DMS53 treated with DMSO at 0.1 percent for 48 hours (cell line): ENCODE measurements at regions not wholly inside any gene's neighbourhood (a gene's known extent, or its start where the extent isn't known, plus 50 kb on each side); places are given as distances from the start of the nearest gene placed in this dataset.
A peak's percentile ranks its signal among the peaks of the same experiment; 100 is the strongest.

Source experiments
- DNase-seq: peaks from one replicate; lab custom pipeline; 2025; ENCODE audit not compliant: unreplicated experiment; lab: John Stamatoyannopoulos, UW

- DNase-seq = no peak
These were observed 377.9 kb downstream of the DNAJB9 start for GRCh38 chr7:108947526-108947925.

GRCh38 chr7:108972004-108972403 lies 402.3 kb downstream of the DNAJB9 start:
- no peak for DNase-seq

- peak; percentile 29 for DNase-seq
These were observed 403.4 kb downstream of the DNAJB9 start for GRCh38 chr7:108973075-108973474.

GRCh38 chr7:108974641-108975040 lies 405.0 kb downstream of the DNAJB9 start:
- no peak for DNase-seq

- DNase-seq = no peak
These were observed 415.4 kb downstream of the DNAJB9 start for GRCh38 chr7:108985037-108985436.

- DNase-seq = no peak
These were observed 419.6 kb downstream of the DNAJB9 start for GRCh38 chr7:108989319-108989718.

GRCh38 chr7:108997480-108997879 lies 427.8 kb downstream of the DNAJB9 start:
- no peak for DNase-seq

- peak; percentile 80 for DNase-seq
These were observed 434.1 kb downstream of the DNAJB9 start for GRCh38 chr7:109003742-109004141.

- no peak for DNase-seq
These were observed 440.0 kb downstream of the DNAJB9 start for GRCh38 chr7:109009636-109010035.

- DNase-seq = no peak
These were observed 450.6 kb downstream of the DNAJB9 start for GRCh38 chr7:109020251-109020650.

GRCh38 chr7:109021390-109021789 lies 451.7 kb downstream of the DNAJB9 start:
- DNase-seq = no peak

- DNase-seq = no peak
These were observed 460.2 kb downstream of the DNAJB9 start for GRCh38 chr7:109029866-109030265.

GRCh38 chr7:109044691-109045090 lies 475.0 kb downstream of the DNAJB9 start:
- no peak for DNase-seq

- no peak for DNase-seq
These were observed 479.7 kb downstream of the DNAJB9 start for GRCh38 chr7:109049366-109049765.

- DNase-seq = no peak
These were observed 489.4 kb downstream of the DNAJB9 start for GRCh38 chr7:109059089-109059488.

- DNase-seq = no peak
These were observed 493.1 kb downstream of the DNAJB9 start for GRCh38 chr7:109062798-109063197.

- no peak for DNase-seq
These were observed 503.9 kb downstream of the DNAJB9 start for GRCh38 chr7:109073543-109073942.

GRCh38 chr7:109076396-109076972 lies 506.8 kb downstream of the DNAJB9 start:
- DNase-seq = no peak

GRCh38 chr7:109091042-109091441 lies 521.4 kb downstream of the DNAJB9 start:
- no peak for DNase-seq

- no peak for DNase-seq
These were observed 522.6 kb downstream of the DNAJB9 start for GRCh38 chr7:109092268-109092667.

GRCh38 chr7:109101332-109101731 lies 531.7 kb downstream of the DNAJB9 start:
- DNase-seq = no peak

GRCh38 chr7:109109558-109109957 lies 539.9 kb downstream of the DNAJB9 start:
- DNase-seq = no peak

GRCh38 chr7:109111086-109111485 lies 541.4 kb downstream of the DNAJB9 start:
- no peak for DNase-seq
